ENCODE measurements at regions not wholly inside any gene's neighbourhood (a gene's known extent, or its start where the extent isn't known, plus 50 kb on each side); places are given as distances from the start of the nearest gene placed in this dataset.

DNA sequence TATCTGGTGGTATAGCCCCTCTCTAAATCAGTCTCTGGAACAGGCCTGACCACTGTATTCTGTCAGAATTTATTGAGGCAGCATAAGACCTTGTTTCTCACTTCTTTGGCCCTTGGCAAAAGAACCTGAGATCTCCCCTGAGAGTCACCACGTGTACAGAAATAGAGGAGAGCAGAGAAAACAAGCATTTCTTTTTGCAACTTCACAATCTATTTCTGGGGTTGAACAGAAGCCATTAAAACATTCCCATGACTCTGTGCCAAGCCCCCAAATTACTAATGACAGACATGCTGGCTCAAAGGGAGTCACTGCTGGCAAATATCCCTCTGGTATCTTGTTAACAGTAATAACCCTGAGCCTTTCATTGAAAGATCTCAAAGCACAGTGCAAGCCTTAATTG, 395.3 kb downstream of the MAFB start:
- TF ChIP-seq, protein P1, sequence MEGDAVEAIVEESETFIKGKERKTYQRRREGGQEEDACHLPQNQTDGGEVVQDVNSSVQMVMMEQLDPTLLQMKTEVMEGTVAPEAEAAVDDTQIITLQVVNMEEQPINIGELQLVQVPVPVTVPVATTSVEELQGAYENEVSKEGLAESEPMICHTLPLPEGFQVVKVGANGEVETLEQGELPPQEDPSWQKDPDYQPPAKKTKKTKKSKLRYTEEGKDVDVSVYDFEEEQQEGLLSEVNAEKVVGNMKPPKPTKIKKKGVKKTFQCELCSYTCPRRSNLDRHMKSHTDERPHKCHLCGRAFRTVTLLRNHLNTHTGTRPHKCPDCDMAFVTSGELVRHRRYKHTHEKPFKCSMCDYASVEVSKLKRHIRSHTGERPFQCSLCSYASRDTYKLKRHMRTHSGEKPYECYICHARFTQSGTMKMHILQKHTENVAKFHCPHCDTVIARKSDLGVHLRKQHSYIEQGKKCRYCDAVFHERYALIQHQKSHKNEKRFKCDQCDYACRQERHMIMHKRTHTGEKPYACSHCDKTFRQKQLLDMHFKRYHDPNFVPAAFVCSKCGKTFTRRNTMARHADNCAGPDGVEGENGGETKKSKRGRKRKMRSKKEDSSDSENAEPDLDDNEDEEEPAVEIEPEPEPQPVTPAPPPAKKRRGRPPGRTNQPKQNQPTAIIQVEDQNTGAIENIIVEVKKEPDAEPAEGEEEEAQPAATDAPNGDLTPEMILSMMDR (IDR thresholded peaks at IDR 0.05): no peak
- TF ChIP-seq POLR2AphosphoS5 (IDR thresholded peaks at IDR 0.05): no peak

Measured in stomach (tissue), 4 donors.